ENCODE measurements at regions not wholly inside any gene's neighbourhood (a gene's known extent, or its start where the extent isn't known, plus 50 kb on each side); places are given as distances from the start of the nearest gene placed in this dataset.

- no peak for DNase-seq (ENCODE audit: extremely low spot score)
- TF ChIP-seq ZNF384 (IDR thresholded peaks at IDR 0.05) (no peak), PKNOX1 (IDR thresholded peaks at IDR 0.05) (no peak), L3MBTL2 (conservative IDR thresholded peaks at IDR 0.05) (no peak), SP1 (IDR thresholded peaks at IDR 0.05) (no peak), FOXM1 (IDR thresholded peaks at IDR 0.05; ENCODE audit: borderline replicate concordance) (no peak), FOXA1 (IDR thresholded peaks at IDR 0.05) (no peak), ELF4 (IDR thresholded peaks at IDR 0.05) (no peak), HDGF (IDR thresholded peaks at IDR 0.05; ENCODE audit: borderline replicate concordance) (no peak)
- POLR2A ChIA-PET = no interaction called here
- CTCF ChIA-PET = no interaction called here
Measured at GRCh38 chr2:210915912-210916311, 359.5 kb downstream of the CPS1 start.

DNA sequence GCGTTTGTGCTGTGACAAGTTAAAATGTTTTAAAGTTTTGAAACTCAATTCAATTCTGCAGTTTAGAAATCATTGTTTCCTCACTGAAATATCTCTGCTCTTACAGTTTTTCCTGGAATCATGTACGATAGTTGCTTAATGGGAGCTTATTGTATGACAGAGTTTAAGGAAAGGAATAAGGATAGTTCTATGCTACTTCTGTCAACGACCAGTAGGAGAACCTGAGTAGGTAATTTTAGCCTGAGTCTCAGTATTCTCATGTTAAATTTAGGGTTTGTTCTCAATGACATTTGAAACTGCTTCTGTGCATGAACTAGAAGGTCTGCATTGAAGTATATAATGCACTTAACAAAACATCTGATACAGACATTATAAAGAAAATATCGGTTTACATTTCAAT is 361.1 kb downstream of the CPS1 start:
- ChIA-PET CTCF (no interaction called here), POLR2A (no interaction called here)
- TF ChIP-seq SUZ12 (IDR thresholded peaks at IDR 0.05) = no peak
- TF ChIP-seq ZNF384 (IDR thresholded peaks at IDR 0.05) = no peak
- TF ChIP-seq CTBP1 (IDR thresholded peaks at IDR 0.05; ENCODE audit: borderline replicate concordance) = no peak
- TF ChIP-seq BHLHE40 (IDR thresholded peaks at IDR 0.05; ENCODE audit: borderline replicate concordance) = no peak
- TF ChIP-seq PKNOX1 (IDR thresholded peaks at IDR 0.05) = no peak
- TF ChIP-seq FOXA1 (IDR thresholded peaks at IDR 0.05) = no peak
- TF ChIP-seq L3MBTL2 (conservative IDR thresholded peaks at IDR 0.05) = no peak
- no peak for TF ChIP-seq NFRKB (IDR thresholded peaks at IDR 0.05)
- no peak for TF ChIP-seq ARNT (IDR thresholded peaks at IDR 0.05)
- TF ChIP-seq FOXM1 (IDR thresholded peaks at IDR 0.05; ENCODE audit: borderline replicate concordance) = no peak
- no peak for TF ChIP-seq LEF1 (IDR thresholded peaks at IDR 0.05; ENCODE audit: borderline replicate concordance)
- no peak for TF ChIP-seq ELF4 (IDR thresholded peaks at IDR 0.05)
- DNase-seq (ENCODE audit: extremely low spot score) = no peak

GRCh38 chr2:210919128-210919527 is 362.7 kb downstream of the CPS1 start:
- ChIA-PET CTCF (no interaction called here), POLR2A (no interaction called here)
- no peak for DNase-seq (ENCODE audit: extremely low spot score)
- TF ChIP-seq FOXK2 (IDR thresholded peaks at IDR 0.05) = no peak
- TF ChIP-seq ARNT (IDR thresholded peaks at IDR 0.05) = no peak
- TF ChIP-seq SP1 (IDR thresholded peaks at IDR 0.05) = no peak
- TF ChIP-seq FOXM1 (IDR thresholded peaks at IDR 0.05; ENCODE audit: borderline replicate concordance) = no peak
- TF ChIP-seq PKNOX1 (IDR thresholded peaks at IDR 0.05) = no peak
- TF ChIP-seq FOXA1 (IDR thresholded peaks at IDR 0.05) = no peak
- TF ChIP-seq SUZ12 (IDR thresholded peaks at IDR 0.05) = no peak
- no peak for TF ChIP-seq ZNF384 (IDR thresholded peaks at IDR 0.05)
- no peak for TF ChIP-seq L3MBTL2 (conservative IDR thresholded peaks at IDR 0.05)
- no peak for TF ChIP-seq LEF1 (IDR thresholded peaks at IDR 0.05; ENCODE audit: borderline replicate concordance)
- no peak for TF ChIP-seq BHLHE40 (IDR thresholded peaks at IDR 0.05; ENCODE audit: borderline replicate concordance)
- TF ChIP-seq HDGF (IDR thresholded peaks at IDR 0.05; ENCODE audit: borderline replicate concordance) = no peak
- no peak for TF ChIP-seq NFRKB (IDR thresholded peaks at IDR 0.05)

DNA sequence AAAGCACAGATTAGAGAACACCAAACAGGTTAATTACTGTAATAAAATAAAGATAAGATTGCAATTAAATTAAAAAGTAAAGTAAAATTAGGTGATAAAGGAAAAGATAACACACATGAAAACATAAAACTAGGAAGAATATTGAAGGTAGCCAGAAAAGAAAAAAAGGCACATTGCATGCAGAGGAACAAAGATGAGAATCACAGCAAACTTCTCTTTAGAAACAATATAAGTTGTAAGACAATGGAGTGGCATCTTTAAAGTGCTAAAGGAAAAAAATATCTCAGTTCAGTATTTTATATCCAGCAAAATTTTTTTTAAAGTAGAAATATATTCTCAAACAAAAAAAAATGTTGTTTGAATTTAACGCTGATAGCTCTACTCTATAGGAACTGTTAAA is 366.0 kb downstream of the CPS1 start:
- DNase-seq (ENCODE audit: extremely low spot score) = no peak
- TF ChIP-seq LEF1 (IDR thresholded peaks at IDR 0.05; ENCODE audit: borderline replicate concordance) = no peak
- TF ChIP-seq PKNOX1 (IDR thresholded peaks at IDR 0.05) = no peak
- TF ChIP-seq ZNF384 (IDR thresholded peaks at IDR 0.05) = no peak
- no peak for TF ChIP-seq ELF4 (IDR thresholded peaks at IDR 0.05)
- no peak for TF ChIP-seq HDGF (IDR thresholded peaks at IDR 0.05; ENCODE audit: borderline replicate concordance)
- no peak for TF ChIP-seq ARNT (IDR thresholded peaks at IDR 0.05)
- no peak for TF ChIP-seq NFRKB (IDR thresholded peaks at IDR 0.05)
- no peak for TF ChIP-seq FOXM1 (IDR thresholded peaks at IDR 0.05; ENCODE audit: borderline replicate concordance)
- TF ChIP-seq FOXK2 (IDR thresholded peaks at IDR 0.05) = no peak
- TF ChIP-seq SUZ12 (IDR thresholded peaks at IDR 0.05) = no peak
- TF ChIP-seq BHLHE40 (IDR thresholded peaks at IDR 0.05; ENCODE audit: borderline replicate concordance) = no peak
- TF ChIP-seq CTBP1 (IDR thresholded peaks at IDR 0.05; ENCODE audit: borderline replicate concordance) = no peak
- TF ChIP-seq SP1 (IDR thresholded peaks at IDR 0.05) = no peak
- TF ChIP-seq FOXA1 (IDR thresholded peaks at IDR 0.05) = no peak
- no peak for TF ChIP-seq TARDBP (IDR thresholded peaks at IDR 0.05)
- TF ChIP-seq L3MBTL2 (conservative IDR thresholded peaks at IDR 0.05) = no peak
- ChIA-PET POLR2A (no interaction called here), CTCF (no interaction called here)

DNA sequence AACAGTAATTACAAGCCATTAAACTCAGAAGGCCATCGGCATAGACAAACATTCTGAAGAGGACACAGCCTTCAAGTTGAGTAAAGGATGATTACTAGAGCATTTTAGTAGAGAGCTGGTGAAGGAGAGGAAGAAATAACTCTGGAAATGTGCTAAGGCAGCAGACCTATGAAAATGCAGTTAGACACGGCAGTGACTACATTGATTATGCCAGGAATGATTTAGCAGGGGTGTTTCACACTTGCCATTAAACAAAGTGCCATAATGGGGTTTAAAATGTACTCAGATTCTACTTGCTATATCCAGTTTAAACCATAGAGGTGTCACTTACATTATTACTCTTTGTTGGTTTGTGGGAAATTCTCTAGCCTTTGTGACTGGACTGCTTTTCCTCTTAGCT is 372.3 kb downstream of the CPS1 start:
- ChIA-PET CTCF (interaction anchor here (0.6 kb wide), 1 partner anchor 1003 kb away, joined by 3 read pairs; no protein-coding TSS in a partner anchor), POLR2A (no interaction called here)
- TF ChIP-seq SUZ12 (IDR thresholded peaks at IDR 0.05) (no peak), HDGF (IDR thresholded peaks at IDR 0.05; ENCODE audit: borderline replicate concordance) (no peak), NFRKB (IDR thresholded peaks at IDR 0.05) (no peak), PKNOX1 (IDR thresholded peaks at IDR 0.05) (no peak), BHLHE40 (IDR thresholded peaks at IDR 0.05; ENCODE audit: borderline replicate concordance) (no peak), FOXM1 (IDR thresholded peaks at IDR 0.05; ENCODE audit: borderline replicate concordance) (no peak), FOXA1 (IDR thresholded peaks at IDR 0.05) (no peak), LEF1 (IDR thresholded peaks at IDR 0.05; ENCODE audit: borderline replicate concordance) (no peak), ARNT (IDR thresholded peaks at IDR 0.05) (no peak), SP1 (IDR thresholded peaks at IDR 0.05) (no peak), TARDBP (IDR thresholded peaks at IDR 0.05) (no peak), L3MBTL2 (conservative IDR thresholded peaks at IDR 0.05) (no peak)
- DNase-seq (ENCODE audit: extremely low spot score) = no peak
